ENCODE measurements at regions not wholly inside any gene's neighbourhood (a gene's known extent, or its start where the extent isn't known, plus 50 kb on each side); places are given as distances from the start of the nearest gene placed in this dataset.
"Not testable (repeated sequence)": the region's sequence is repeated elsewhere in the genome, so short reads cannot be mapped to it uniquely, and the experiment has no call there.

GRCh38 chr5:96133341-96134079 lies 171.9 kb upstream of the ELL2 start:
- DNase-seq (ENCODE audit: low read depth, low spot score), result no peak

- DNase-seq (ENCODE audit: low read depth, low spot score), result no peak
Measured at GRCh38 chr5:96129276-96129675, 167.6 kb upstream of the ELL2 start.

GRCh38 chr5:96128204-96128864 lies 166.7 kb upstream of the ELL2 start:
- DNase-seq (ENCODE audit: low read depth, low spot score), result no peak

GRCh38 chr5:96127538-96127937 lies 165.9 kb upstream of the ELL2 start:
- DNase-seq (ENCODE audit: low read depth, low spot score), result no peak

GRCh38 chr5:96125231-96125891 lies 163.7 kb upstream of the ELL2 start:
- DNase-seq (ENCODE audit: low read depth, low spot score), result no peak

GRCh38 chr5:96124589-96124988 lies 162.9 kb upstream of the ELL2 start:
- no peak for DNase-seq (ENCODE audit: low read depth, low spot score)

- DNase-seq (ENCODE audit: low read depth, low spot score), result no peak
Measured at GRCh38 chr5:96123418-96123817, 161.8 kb upstream of the ELL2 start.

GRCh38 chr5:96121364-96121763 lies 159.7 kb upstream of the ELL2 start:
- no peak for DNase-seq (ENCODE audit: low read depth, low spot score)

- no peak for DNase-seq (ENCODE audit: low read depth, low spot score)
Measured at GRCh38 chr5:96120120-96120519, 158.5 kb upstream of the ELL2 start.

GRCh38 chr5:96117771-96118651 lies 156.4 kb upstream of the ELL2 start:
- DNase-seq (ENCODE audit: low read depth, low spot score), result no peak

GRCh38 chr5:96115147-96115807 lies 153.6 kb upstream of the ELL2 start:
- DNase-seq (ENCODE audit: low read depth, low spot score), result no peak

- DNase-seq (ENCODE audit: low read depth, low spot score), result no peak
Measured at GRCh38 chr5:96114736-96115135, 153.1 kb upstream of the ELL2 start.

GRCh38 chr5:96113170-96113939 lies 151.7 kb upstream of the ELL2 start:
- no peak for DNase-seq (ENCODE audit: low read depth, low spot score)

- no peak for DNase-seq (ENCODE audit: low read depth, low spot score)
Measured at GRCh38 chr5:96112703-96113102, 151.1 kb upstream of the ELL2 start.

- DNase-seq (ENCODE audit: low read depth, low spot score), result no peak
Measured at GRCh38 chr5:96112123-96112670, 150.5 kb upstream of the ELL2 start.

GRCh38 chr5:96111080-96111756 lies 149.6 kb upstream of the ELL2 start:
- no peak for DNase-seq (ENCODE audit: low read depth, low spot score)

- DNase-seq (ENCODE audit: low read depth, low spot score), result no peak
Measured at GRCh38 chr5:96110300-96110699, 148.6 kb upstream of the ELL2 start.

GRCh38 chr5:96108629-96109028 lies 147.0 kb upstream of the ELL2 start:
- DNase-seq (ENCODE audit: low read depth, low spot score), result not testable (repeated sequence)

- DNase-seq (ENCODE audit: low read depth, low spot score), result not testable (repeated sequence)
Measured at GRCh38 chr5:96103829-96104228, 142.2 kb upstream of the ELL2 start.
